GM12874 (cell line): ENCODE measurements at regions not wholly inside any gene's neighbourhood (a gene's known extent, or its start where the extent isn't known, plus 50 kb on each side); places are given as distances from the start of the nearest gene placed in this dataset.

Source experiments
- TF ChIP-seq, protein P1 (sequence below): IDR thresholded peaks from 2 replicates; pipeline ENCODE4 v1.5.1; 2011; ENCODE audit warnings: low read depth, mild to moderate bottlenecking, control low read depth, low read length, moderate library complexity; ENCODE audit not compliant: insufficient read depth

DNA sequence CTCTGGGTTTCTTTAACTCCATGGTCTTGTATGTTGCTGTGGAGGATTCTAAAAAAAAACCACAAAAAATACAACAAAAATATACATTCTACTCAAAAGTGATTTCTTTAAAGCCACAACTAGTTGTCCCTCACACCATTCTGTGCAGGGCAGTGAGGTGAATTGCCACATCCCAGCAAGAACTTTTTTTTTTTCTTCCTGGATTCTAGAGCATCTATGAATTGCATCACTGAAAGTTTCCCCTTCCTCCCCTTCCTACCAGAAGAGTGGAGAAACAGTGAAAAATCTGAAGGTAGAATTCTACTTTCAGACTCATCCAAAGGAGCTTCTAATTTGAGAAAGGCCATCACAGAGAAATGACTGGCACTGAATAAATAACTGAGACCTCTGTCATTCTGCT, 395.3 kb downstream of the AEBP2 start:
- TF ChIP-seq, protein P1, sequence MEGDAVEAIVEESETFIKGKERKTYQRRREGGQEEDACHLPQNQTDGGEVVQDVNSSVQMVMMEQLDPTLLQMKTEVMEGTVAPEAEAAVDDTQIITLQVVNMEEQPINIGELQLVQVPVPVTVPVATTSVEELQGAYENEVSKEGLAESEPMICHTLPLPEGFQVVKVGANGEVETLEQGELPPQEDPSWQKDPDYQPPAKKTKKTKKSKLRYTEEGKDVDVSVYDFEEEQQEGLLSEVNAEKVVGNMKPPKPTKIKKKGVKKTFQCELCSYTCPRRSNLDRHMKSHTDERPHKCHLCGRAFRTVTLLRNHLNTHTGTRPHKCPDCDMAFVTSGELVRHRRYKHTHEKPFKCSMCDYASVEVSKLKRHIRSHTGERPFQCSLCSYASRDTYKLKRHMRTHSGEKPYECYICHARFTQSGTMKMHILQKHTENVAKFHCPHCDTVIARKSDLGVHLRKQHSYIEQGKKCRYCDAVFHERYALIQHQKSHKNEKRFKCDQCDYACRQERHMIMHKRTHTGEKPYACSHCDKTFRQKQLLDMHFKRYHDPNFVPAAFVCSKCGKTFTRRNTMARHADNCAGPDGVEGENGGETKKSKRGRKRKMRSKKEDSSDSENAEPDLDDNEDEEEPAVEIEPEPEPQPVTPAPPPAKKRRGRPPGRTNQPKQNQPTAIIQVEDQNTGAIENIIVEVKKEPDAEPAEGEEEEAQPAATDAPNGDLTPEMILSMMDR: no peak

DNA sequence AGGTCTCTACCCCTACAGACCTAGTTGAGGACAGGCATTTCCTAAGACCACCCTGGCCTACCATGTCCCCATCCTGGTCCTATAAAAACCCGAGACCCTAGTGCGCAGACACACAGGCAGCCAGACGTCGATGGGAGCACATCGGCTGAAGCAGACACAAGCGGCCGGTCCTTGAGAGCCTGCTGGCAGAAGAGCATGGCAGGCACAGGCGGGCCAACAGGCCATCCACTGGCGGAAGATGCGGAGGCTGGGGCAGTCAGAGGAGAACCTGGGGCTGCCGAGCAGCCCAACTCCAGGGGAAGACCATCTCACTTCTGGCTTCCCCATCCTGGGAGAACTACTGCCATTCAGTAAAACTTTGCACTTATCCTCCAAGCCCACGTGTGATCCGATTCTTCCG, 396.8 kb downstream of the AEBP2 start:
- TF ChIP-seq, protein P1: no peak

DNA sequence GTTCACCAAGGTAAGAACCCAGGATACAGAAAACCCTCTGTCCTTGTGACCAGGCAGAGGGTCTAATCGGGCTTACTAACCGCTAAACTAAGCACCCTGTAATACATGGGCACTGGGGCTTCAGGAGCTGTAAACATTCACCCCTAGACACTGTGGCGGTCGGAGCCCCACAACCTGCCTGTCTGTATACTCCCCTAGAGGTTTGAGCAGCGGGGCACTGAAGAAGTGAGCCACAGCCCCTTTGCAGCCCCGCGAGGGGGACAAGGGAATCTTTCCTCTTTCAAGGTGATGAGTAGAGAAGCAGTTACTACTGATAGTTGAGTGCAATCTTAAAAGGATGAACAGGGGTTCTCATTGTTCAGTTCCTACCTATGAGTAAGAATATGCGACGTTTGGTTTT, 397.2 kb downstream of the AEBP2 start:
- TF ChIP-seq, protein P1: no peak

DNA sequence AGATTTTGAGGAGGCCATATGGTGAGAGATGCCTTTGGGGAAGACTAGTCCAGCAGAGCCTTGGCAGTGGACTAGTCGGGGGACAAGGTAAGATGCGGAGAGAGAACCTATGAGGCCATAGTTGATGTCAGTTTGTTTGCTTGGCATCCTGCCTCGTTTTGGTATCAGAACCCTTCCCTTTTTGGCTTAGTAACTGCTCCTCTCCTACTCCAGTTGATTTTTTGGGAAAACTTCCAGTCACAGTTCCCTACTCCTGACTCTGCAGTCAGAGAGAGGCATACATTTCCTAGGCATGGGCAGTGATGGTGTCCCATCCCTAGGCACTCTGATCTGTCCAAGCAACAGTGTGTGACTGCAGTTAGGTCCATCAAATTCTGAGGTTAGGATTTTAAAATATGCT, 398.3 kb downstream of the AEBP2 start:
- TF ChIP-seq, protein P1: no peak

DNA sequence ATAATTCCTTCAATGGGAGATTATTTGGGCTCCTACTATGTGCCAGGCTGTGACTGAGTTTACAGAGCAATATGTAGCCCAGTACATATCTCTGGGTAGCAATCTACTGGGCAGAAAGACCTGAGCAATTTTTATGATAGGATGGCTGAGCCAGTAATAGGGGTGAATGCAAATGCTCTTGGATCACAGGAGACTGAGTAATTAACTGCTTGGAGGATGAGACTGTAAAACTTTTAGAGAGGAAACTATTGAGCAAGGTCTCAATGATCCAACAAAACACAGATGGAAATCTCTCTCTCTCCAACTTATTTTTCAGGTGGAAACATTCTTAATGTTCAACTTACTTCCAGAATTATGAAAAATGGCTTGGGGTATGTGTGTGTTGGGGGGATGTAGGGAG, 402.2 kb downstream of the AEBP2 start:
- TF ChIP-seq, protein P1: no peak

DNA sequence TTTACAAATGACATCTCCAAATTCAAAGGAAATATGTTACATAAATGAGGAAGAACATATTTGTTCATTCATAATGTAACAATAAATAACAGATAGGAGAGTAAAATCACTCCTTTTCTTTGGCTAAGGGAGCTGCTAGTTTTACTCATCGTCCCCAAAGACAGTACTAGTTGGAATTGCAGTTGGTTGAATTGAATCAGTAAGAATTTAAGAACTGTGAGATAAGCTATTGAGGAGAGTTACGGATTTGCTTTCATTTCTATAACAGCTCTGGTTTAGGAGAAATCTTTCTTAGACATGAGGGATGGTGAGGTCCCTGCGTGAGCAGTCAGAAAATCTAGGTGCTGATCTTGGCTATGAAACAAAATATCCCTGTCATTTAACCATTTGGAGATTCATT, 402.8 kb downstream of the AEBP2 start:
- TF ChIP-seq, protein P1: no peak

DNA sequence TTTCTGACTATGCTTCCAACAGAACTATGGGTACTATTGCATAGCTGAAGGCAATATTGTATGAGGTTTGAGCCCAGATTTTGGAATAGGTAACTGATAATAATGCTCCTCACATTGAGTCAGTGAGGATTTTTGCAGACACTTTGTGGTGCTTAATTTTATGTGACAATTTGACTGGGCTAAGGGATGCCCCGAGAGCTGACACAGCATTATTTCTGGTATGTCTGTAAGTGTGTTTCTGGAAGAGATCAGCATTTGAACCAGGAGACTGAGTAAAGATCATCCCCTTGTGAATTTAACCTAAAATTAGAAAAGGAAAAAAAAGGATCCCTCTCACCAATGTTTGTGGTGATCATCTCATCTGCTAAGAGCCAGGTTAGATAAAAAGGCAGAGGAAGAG, 404.9 kb downstream of the AEBP2 start:
- TF ChIP-seq, protein P1: no peak

DNA sequence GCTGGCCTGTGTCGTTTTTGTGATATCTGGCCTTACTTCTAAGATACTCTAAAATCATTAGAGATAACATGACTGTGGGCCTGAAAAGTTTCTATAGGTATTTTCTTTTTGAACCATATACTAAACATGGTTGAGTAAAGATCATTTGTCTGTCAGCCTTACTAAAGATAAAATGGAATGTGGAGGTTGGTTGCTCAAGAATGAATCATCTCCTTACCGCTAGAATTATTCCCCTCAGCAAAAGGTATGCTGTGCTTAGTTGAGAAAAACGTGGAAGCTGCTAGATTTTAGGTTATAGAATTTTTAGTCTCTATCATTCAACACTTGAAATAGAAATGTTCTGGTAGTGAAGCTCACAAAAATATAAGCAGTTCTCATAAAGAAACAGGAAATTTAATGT, 407.3 kb downstream of the AEBP2 start:
- TF ChIP-seq, protein P1: no peak
